GM18508 (cell line): ENCODE measurements at regions not wholly inside any gene's neighbourhood (a gene's known extent, or its start where the extent isn't known, plus 50 kb on each side); places are given as distances from the start of the nearest gene placed in this dataset.
"Not testable (repeated sequence)": the region's sequence is repeated elsewhere in the genome, so short reads cannot be mapped to it uniquely, and the experiment has no call there.

Source experiments
- ATAC-seq: cut with Tn5 transposase; IDR thresholded peaks from one replicate; pipeline ENCODE4 v1.9.1; 2021; ENCODE audit warnings: moderate number of reproducible peaks; ENCODE audit not compliant: insufficient read depth, unreplicated experiment

DNA sequence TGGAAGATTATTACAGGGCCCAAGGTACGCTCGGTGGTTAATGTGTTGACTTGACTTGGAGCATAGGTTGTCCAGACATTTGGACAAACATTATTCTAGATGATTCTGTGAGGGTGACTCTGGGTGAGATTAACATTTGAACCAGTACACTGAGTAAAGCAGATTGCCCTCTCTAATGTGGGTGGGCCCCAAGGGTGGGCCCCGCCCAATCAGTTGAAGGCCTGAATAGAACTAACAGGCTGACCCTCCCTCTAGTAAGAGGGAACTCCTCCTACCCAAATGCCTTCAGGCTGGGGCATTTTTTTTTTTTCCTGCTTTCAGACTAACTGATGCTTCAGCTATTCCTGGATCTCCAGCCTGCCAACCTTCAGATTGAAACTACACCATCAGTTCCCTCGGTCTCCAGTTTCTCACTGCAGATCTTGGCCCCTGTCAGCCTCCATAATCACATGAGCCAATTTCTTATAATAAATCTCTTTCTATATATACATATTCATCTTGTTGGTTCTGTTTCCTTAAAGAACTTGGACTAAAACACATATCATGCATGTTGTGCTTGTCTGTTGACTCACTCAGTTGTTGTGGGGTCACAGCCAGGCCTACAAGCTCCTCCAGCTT, 338.1 kb upstream of the BRINP1 start:
- ATAC-seq: no peak

DNA sequence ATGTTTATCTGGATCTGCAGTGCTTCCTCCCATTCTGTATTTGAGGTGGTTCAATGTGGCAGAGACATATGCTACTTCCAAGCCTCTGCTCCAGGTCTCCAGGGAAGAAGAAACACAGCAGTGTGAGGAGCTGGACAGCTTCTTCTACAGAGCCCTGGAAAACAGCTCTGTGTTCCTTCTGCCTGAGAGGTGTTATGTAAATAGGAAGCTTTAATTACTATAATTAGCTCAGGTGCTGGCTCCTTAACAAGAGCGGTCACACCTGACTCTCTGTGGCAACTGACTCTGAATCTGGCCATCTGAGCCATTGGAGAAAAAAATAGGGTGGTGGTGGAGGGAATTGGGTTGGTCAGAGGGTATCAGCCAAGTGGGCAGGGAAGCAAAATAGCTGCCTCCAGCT, 332.4 kb upstream of the BRINP1 start:
- ATAC-seq: no peak

DNA sequence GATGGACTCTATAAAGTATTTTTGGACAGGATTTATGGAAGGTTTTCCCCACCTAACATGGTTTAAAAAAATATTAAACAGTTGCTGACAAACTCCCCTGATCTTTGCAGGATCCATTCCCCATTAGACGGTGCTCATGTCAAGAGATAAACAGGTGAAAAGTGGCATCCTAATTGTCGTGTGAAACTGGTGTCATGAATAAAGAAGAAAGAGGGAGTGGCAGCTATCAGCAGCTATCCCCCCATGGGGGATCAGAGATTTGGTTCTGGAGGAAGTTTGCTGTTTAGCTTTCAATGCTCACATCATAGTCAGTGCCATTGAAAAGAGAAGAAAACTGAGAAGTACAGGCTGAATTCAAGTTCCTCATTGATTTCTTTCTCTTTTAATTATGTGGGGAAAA, 329.3 kb upstream of the BRINP1 start:
- no peak for ATAC-seq

DNA sequence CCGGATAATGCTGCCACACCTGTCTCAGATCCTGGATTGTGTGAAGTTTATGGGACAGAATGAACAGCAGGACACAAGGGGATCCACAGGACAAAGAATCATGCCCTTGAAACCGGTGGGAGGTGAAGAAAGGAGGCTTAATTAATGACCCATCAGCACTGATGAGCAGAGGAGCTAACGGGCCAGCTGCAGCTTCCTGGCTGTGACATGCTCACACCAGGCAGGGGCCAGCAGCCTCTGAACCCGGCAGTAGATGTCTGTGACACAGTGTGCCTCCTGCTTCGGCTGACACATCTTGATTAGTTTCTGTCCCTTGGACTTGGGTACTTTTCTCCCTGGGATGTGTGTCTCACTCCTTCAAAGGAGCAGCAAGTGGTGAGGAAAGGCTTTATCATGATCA, 328.8 kb upstream of the BRINP1 start:
- ATAC-seq: no peak

DNA sequence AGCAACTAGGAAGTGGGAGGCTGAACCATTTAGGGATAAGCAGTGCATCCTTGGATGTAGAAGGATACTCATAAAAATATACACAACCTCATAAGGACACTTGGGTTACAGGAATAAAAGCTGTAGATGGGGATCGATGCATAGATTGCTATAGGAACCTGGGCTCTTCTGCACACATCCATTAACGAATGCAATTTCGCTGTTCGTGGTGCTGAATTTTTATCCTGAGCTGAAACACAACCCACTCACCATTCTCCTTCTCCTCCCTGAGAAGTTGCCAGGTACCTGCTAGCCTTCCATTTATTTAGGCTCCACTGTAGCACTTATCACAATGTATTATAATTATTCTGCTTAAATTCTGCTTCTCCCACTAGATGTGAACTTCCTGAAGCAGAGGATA, 320.6 kb upstream of the BRINP1 start:
- ATAC-seq: no peak

DNA sequence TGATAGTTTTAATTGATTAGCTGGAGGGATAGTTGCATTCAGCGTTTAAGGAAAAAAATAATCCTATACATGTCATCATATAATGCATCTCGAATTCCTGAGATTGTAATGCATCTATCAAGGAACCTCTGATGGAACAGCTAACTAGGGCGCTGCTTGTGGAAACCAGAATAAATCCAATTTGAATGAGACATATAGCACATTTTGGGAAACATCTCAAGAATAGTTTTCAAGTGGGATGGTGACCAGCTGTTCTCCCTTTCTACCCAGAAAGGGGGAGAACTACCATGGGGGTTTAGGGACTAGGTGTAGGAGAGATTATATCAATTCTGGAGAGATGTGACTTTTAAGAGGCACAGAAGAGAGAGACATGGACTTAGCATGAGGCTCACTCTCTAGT, 319.3 kb upstream of the BRINP1 start:
- ATAC-seq: no peak

DNA sequence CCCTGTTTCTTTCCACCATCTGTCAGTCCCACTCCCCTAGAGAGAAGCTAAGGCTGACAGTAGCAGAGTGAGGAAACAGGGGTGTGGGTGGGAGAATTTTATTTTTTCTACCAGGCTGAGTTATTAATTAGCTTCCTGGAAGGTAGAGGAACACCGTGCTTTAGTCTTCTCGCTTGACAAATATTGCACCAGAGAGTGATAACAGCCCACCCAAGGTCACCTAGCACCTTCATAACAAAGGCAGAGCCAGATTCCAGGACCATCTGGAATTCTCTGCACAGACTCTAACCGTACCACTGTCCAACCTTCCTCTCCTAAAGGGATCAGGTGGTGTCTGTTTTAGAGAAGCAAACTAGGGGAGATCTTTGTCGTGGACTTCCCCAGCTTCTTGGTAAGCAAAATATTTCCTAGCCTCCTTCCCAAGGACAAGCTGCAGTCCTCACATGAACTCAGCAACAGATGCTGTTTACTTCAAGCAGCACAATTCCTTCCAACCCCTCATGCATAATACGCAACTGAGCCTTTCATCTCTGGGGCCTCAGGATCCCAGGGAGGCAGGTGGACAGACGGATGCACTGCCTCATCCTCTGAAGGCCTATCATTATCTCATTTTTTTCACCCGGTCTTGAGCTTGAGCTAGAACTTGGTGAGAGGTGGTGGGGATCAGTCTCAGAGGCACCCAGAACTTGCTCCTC, 308.7 kb upstream of the BRINP1 start:
- no peak for ATAC-seq

DNA sequence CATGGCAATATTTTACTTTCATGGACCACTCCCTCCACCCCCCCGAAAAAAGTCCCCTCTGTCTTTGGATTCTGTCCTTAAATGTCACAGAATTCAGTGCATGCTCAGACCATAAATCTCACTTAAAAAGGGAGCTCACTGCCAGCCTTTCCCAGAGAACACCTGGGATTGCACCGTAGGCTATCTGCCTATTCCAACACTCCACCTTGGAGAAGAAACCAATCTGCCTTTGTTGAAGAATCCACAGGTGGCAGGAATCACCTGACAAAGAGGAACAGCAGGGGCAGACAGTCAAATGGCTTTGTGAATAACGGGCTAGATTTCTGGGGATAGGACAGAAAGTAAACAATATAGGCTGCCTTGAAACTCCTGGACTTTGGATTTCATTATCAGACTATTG, 306.7 kb upstream of the BRINP1 start:
- ATAC-seq: no peak

DNA sequence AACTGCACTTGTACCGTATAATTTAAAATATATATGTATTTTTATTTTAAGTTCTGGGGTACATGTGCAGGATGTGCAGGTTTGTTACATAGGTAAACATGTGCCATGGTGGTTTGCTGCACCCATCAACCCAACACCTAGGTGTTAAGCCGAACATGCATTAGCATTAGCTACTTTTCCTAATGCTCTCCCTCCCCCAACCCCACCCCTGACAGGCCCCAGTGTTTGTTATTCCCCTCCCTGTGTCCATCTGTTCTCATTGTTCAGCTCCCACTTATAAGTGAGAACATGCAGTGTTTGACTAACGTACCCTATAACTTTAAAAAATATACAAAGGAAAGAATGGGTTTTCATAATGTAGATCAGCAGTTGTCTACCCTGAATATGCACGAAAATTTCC, 303.5 kb upstream of the BRINP1 start:
- ATAC-seq: not testable (repeated sequence)

DNA sequence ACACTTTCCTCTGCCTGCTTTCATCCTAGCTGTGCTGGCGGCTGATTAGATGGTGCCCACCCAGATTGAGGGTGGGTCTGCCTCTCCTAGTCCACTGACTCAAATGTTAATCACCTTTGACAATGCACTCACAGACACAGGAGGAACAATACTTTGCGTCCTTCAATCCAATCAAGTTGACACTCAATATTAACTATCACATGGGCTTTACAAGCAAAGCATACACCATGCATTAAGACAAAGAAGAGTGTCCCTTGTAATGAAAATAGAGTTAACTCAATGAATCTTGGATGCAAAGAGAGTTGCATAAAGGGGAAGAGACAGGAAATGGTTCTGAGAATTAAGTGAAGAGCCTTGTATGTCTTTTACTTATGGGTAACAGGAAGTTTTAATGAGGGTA, 298.7 kb upstream of the BRINP1 start:
- ATAC-seq: no peak

DNA sequence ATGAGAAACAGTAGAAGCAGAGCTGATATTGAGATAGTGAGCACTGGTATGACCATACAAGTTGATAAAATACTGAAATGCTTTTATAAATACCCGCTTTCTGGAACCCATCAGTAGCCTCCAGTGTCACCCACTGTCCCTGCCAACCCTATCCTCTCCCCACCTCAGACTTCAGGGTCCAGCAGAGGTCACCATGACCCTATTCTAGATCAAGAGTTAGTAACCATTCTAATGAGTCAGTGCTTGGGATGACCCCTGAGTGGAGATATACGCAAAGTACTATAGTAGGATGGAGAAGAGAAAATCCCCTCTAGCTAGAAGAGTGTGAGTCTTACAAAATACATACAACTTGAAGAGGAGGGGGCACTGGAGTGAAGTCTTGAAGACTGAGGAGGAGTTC, 297.9 kb upstream of the BRINP1 start:
- ATAC-seq: no peak

DNA sequence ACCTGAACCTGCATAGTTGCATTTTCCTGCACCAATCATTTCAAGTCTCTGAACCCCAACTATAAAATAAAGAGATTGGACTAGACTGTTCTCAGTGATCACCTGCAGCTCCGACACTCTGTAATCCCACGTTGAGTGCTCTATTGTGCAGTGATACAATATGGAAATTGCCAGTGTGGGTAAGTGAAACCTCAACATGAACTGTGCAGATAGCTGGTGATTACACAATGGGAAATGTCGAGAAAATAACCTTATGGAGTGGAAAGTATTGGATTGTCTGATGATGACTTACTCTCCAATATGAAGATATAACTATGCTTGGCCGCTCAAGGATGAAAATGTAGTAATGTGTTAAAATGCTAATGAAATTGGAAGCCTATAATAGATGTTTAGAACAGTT, 293.1 kb upstream of the BRINP1 start:
- ATAC-seq: no peak

DNA sequence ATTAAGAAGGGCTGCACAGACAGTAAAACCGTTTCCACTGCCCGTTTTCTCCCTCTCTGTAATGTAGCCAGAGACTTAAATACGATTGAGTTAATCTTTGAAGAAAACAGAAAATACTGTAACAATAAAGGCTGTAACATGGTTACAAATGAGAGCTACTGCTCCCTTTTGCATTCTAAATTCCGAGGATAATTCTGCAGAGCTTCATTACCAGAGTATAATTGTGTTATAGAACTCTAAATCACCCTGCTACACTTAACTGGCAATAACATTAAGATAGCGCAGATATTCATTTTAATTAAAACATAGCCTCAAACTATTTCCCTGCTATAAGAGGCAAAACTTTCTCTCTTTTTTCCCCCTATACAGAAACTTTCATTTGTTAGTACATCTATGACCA, 283.7 kb upstream of the BRINP1 start:
- no peak for ATAC-seq

DNA sequence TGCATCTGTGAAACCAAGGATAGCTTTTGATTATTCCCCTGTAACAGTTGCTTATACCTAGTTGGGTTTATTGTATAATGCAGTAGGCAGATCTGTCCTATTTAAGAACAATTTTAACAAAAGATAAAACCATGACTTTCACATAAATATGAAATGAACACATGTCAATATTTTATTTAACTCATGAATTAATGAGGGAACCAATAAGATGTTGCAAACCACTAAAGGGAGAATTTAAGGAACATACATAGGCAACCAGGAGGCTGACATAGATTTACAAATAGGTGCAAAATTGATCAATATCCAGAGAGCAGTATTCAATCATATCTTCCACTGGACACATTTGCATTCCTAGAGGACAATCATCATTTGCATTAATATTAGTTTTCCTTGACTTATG, 280.0 kb upstream of the BRINP1 start:
- ATAC-seq: no peak

DNA sequence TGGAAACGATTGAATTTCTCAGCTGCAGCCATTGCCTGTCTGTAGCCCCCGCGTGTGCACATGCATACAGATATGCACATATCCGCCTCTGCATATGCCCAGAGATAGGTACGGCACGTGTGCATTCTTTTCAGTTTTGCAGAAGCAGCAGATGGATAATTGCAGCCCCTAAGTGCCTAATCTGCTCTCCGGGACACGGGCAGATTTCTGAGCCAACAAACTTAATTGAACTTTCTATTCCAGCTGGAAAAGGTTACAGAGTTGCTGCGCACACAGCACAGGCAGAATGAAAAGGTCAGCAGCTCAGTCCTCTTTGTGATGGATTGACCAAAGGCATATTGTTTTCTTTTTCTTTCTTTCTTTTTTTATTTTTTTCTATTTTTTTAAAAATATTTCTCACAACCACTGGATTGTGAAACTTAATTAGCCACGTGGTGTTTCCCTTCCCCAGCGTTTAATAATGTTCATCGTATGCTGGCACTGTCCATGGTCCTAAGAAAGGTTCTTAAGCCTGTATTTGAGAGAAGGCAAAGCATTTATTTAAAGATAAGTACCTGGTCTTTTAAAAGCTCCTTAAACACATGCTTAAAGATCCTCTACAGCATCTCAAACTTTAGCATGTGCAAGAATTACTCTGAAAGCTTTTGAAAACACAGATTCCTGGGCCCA, 270.2 kb upstream of the BRINP1 start:
- ATAC-seq: no peak

DNA sequence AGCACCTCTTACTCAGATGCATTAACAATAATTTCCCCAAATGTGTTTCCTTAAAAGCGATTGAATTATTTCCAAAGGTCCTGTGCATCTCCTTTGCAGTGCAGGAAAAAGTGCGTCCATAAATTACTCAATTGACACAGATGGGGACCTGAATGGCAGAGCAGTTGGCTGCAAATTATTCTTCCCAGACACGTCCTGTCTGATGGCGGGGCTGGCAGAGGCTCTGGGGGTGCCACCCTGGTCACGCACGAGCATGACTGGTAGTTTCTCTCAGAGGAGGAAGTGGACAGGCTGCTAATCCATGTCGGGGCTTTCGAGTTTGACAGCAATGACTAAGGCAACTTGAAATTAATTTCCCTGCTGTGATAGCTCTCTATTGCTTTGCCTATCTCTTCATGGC, 264.8 kb upstream of the BRINP1 start:
- no peak for ATAC-seq

DNA sequence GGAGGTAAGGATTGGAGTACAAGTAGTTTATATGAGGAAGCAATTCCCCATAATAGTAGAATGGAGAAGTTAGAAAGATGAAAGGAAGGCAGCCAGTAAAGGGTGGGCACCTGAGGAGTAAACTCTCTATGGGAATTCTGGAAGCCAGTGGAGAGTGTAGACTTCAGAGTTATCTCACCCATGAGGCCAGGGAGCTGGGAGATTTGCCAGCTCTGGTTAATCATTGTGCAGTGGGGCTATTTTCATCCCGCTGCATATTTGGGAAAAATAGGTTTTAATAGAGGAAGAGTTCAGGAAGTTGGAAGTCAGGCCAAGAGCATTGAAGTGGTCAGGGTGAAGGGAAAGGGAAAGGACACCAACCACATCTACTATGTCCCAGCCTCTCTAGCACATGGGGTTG, 242.3 kb upstream of the BRINP1 start:
- ATAC-seq: no peak

DNA sequence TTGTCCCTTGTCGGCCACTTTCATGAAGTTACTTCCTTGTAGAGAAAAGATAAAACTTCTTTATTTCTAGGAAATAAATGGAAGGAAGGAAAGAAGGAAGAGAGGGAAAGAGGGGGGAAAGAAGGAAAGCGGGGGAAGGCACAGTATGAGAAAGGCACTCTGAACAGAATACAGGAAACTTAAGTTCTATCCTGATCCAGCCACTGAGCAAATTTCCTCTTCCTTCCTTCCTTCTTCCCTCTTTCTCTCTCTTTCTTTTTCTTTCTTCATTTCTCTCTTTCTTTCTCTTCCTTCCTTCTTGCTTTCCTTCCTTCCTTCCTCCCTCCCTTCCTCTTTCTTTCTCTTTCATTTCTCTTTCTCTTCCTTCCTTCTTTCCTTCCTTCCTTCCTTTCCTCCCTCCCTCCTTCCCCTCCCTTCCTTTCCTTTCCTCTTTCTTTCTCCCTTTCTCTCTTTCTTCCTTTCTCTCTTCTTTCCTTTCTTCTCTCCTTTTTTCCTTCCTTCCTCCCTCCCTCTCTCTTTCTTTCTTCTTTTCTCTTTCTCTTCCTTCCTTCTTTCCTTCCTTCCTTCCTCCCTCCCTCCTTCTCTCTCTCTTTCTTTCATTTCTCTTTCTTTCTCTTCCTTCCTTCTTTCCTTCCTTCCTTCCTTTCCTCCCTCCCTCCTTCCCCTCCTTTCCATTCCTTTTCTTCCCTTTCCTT, 240.2 kb upstream of the BRINP1 start:
- no peak for ATAC-seq

DNA sequence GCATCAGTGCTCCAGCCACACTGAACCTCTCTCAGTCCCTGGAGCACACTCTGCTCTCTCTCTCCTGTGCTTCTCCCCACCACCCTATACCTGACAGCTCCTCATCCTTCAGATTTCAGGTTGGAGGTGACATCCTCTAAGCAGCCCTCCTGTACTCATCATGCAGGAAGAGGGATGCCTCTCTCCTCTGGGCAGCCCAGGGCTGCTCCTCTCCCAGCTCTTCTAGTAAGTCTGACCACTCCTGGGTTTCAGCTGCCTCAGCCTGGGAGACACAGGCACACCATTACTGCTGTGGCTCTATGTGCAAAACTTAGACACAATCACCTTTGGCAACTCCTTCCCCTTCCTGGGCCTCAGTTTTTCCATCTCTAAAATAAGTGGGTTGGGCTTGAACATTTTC, 232.4 kb upstream of the BRINP1 start:
- ATAC-seq: no peak

DNA sequence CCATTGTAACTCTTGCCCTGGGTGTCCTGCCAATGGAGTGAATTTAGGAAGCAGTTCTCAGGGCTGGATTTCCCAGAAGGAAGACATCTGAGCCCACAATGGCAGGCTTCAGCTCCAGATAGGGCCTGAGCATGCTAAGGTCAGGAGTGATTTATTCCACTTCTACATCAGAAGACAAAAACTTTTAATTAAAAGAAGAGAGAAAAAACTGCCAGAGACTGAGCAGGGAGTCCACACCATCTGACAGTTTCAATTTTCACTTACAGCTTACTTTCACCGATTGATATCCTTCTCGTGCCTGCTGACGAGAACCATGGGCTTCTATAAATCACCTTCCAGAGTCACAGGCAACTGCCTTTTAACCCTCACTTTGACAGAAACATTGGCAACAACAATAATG, 228.3 kb upstream of the BRINP1 start:
- ATAC-seq: no peak

DNA sequence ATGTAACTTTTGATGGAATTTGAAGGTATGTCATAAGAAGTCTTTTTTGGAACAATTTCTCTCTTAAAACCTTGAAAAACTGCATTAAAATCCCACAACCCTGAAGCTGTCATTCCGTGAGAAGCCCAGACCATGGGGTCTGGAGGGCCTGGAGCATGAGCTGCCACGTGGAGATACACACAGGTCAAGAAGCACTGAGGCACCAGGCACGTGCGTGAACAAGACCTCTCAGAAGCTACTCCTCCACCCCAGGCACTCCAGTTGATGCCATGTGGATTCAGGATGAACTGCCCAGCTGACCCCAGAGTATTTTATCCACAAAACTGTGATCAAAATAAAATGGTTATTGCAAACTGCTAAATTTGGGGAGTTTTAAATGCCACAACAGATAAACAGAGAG, 227.5 kb upstream of the BRINP1 start:
- no peak for ATAC-seq
